HepG2 (cell line): ENCODE measurements at regions not wholly inside any gene's neighbourhood (a gene's known extent, or its start where the extent isn't known, plus 50 kb on each side); places are given as distances from the start of the nearest gene placed in this dataset.

Experiments used
- KDM5A ChIP-seq: fragments of 200-600 bp; sonication (generic); IDR thresholded peaks from 2 replicates; pipeline ENCODE4 v1.7.0; 2018; ENCODE audit warnings: antibody characterized with exemption, mild to moderate bottlenecking, low read length, borderline replicate concordance
- TF ChIP-seq, protein P1 (sequence below): sonication (generic); formaldehyde crosslinking; IDR thresholded peaks from 2 replicates; pipeline ENCODE4 v1.5.0; 2020; ENCODE audit warnings: mild to moderate bottlenecking, missing genetic modification reagents, moderate library complexity
- TF ChIP-seq, protein P2 (sequence below): sonication (generic); formaldehyde crosslinking; IDR thresholded peaks from 2 replicates; pipeline ENCODE4; 2020; ENCODE audit warnings: missing genetic modification reagents, mild to moderate bottlenecking, borderline replicate concordance

DNA sequence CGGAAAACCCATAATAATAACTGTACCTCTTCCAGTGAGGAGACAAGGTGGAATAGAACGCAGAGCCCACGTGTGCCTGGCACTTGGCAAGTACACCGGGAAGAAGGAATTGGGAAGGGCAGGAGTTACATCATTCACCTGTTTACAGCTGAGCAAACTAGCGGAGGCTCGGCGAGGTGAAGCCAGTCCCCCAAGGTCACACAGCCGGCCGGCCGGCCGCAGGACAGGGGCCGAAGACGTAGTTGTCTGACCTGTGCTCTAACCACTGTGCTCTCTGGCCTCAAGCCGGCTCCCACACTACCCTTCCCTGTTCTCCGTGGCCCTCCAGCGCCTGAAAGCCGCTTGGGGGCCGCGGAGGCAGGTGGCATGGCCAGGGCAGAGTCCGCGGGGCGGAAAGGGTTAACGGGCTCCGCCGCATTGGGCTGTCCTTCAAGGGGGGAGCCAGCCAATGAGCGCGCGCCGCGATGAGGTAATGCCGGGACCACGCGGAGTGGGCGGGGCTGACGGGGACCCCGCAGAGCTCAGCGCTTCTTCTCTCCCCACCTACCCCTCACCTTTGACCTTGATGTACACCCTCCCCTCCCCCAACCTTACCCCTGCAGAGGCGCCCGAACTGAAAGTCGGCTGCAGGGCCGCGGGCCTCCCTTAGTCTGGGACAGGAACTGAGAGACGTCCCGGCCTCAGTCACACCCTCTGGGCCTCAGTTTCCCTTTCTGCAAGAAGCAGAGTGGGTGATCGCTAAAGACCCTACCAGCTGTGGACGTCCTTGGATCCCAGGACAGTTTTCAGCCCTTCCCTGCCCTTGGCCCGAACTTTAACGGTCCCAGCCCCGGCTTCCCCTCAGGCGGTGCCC lies 125.1 kb downstream of the C9orf50 start:
- TF ChIP-seq, protein P1, sequence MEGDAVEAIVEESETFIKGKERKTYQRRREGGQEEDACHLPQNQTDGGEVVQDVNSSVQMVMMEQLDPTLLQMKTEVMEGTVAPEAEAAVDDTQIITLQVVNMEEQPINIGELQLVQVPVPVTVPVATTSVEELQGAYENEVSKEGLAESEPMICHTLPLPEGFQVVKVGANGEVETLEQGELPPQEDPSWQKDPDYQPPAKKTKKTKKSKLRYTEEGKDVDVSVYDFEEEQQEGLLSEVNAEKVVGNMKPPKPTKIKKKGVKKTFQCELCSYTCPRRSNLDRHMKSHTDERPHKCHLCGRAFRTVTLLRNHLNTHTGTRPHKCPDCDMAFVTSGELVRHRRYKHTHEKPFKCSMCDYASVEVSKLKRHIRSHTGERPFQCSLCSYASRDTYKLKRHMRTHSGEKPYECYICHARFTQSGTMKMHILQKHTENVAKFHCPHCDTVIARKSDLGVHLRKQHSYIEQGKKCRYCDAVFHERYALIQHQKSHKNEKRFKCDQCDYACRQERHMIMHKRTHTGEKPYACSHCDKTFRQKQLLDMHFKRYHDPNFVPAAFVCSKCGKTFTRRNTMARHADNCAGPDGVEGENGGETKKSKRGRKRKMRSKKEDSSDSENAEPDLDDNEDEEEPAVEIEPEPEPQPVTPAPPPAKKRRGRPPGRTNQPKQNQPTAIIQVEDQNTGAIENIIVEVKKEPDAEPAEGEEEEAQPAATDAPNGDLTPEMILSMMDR (CRISPR knock-in tag), result peak; percentile 50
- TF ChIP-seq, protein P2, sequence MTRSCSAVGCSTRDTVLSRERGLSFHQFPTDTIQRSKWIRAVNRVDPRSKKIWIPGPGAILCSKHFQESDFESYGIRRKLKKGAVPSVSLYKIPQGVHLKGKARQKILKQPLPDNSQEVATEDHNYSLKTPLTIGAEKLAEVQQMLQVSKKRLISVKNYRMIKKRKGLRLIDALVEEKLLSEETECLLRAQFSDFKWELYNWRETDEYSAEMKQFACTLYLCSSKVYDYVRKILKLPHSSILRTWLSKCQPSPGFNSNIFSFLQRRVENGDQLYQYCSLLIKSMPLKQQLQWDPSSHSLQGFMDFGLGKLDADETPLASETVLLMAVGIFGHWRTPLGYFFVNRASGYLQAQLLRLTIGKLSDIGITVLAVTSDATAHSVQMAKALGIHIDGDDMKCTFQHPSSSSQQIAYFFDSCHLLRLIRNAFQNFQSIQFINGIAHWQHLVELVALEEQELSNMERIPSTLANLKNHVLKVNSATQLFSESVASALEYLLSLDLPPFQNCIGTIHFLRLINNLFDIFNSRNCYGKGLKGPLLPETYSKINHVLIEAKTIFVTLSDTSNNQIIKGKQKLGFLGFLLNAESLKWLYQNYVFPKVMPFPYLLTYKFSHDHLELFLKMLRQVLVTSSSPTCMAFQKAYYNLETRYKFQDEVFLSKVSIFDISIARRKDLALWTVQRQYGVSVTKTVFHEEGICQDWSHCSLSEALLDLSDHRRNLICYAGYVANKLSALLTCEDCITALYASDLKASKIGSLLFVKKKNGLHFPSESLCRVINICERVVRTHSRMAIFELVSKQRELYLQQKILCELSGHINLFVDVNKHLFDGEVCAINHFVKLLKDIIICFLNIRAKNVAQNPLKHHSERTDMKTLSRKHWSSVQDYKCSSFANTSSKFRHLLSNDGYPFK (CRISPR knock-in tag), result no peak; the same call in 1 of the 2 replicates
- no peak; the same call in 1 of the 2 replicates for TF ChIP-seq KDM5A
